SU-DHL-6 (cell line): ENCODE measurements at regions not wholly inside any gene's neighbourhood (a gene's known extent, or its start where the extent isn't known, plus 50 kb on each side); places are given as distances from the start of the nearest gene placed in this dataset.

ENCODE experiments used
- CTCF ChIP-seq: fragments of 200-600 bp; sonication (generic); IDR thresholded peaks from one replicate; pipeline ENCODE4 v1.5.1; 2017; ENCODE audit warnings: antibody characterized with exemption, mild to moderate bottlenecking, low read length, moderate library complexity; ENCODE audit not compliant: insufficient read depth, poor library complexity, severe bottlenecking
- EZH2phosphoT487 ChIP-seq: fragments of 200-600 bp; sonication (generic), shearing (Covaris generic); conservative IDR thresholded peaks from 2 replicates; pipeline ENCODE4 v1.6.1; 2018; ENCODE audit warnings: mild to moderate bottlenecking, antibody characterized with exemption, low read length, moderate library complexity, mixed read lengths

DNA sequence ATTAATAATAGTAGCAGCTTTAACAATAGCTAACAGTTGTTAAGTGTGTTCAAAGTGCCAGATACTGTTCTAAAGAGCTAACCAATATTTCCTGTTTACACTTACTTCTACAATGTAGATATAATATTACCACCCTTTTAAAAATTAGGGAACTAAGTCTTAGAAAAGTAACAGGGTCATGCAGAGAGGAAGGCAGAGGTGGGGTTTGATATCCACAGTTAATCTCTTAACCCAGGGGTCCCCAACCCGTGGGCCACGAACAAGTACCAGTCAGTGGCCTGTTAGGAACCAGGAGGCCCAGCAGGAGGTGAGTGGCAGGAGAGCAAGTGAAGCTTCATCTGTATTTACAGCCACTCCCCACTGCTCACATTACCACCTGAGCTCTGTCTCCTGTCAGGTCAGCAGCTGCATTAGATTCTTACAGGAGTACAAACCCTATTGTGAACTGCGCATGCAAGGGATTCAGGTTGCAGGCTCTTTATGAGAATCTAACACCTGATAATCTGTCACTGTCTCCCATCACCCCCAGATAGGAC, 89.1 kb downstream of the ACTL7B start:
- TF ChIP-seq CTCF = no peak
- no peak for TF ChIP-seq EZH2phosphoT487
